ENCODE measurements at regions not wholly inside any gene's neighbourhood (a gene's known extent, or its start where the extent isn't known, plus 50 kb on each side); places are given as distances from the start of the nearest gene placed in this dataset.

GRCh38 chr3:118466795-118467330, 567.8 kb downstream of the IGSF11 start:
- TF ChIP-seq CTCF (IDR thresholded peaks at IDR 0.05) (no peak), POLR2AphosphoS5 (IDR thresholded peaks at IDR 0.05; ENCODE audit: insufficient read depth in 1 of 2, low read depth in 1 of 2) (no peak)
